ENCODE measurements at regions not wholly inside any gene's neighbourhood (a gene's known extent, or its start where the extent isn't known, plus 50 kb on each side); places are given as distances from the start of the nearest gene placed in this dataset.

- no TSS peak for BruUV-seq (replicated peaks)
- FAIRE-seq = no peak
- H3K27ac ChIP-seq (ENCODE audit: control insufficient read depth, insufficient read depth) = no peak overlapping the region
- no peak for TF ChIP-seq RELA (IDR thresholded peaks at IDR 0.05; ENCODE audit: borderline replicate concordance, partially characterized antibody)
- H3K4me2 ChIP-seq (ENCODE audit: control insufficient read depth, insufficient read depth) = no peak overlapping the region
- ChIA-PET SMC1A (ENCODE audit: uncharacterized antibody, unreplicated experiment) (interaction anchor here (0.9 kb wide), 1 partner anchor 9 kb away, joined by 3 read pairs; no protein-coding TSS in a partner anchor), POLR2A (interaction anchor here (0.8 kb wide), 1 partner anchor 9 kb away, joined by 3 read pairs; no protein-coding TSS in a partner anchor), RAD21 (ENCODE audit: unreplicated experiment) (interaction anchor here (1.1 to 2.2 kb wide), 2 partner anchors 118 to 123 kb away, joined by 4 to 6 read pairs; no protein-coding TSS in a partner anchor), CTCF (interaction anchor here (1.3 to 13.3 kb wide), 3 partner anchors 9 to 120 kb away, joined by 3 to 199 read pairs (median 8); partner anchors contain the start of gene PRND)
- no peaks in the 10 kb centered on the region for H3K36me3 ChIP-seq (ENCODE audit: control insufficient read depth in 2 of 2, insufficient read depth in 2 of 2, low read length in 1 of 2)
- no peak overlapping the region for H2AFZ ChIP-seq (ENCODE audit: control insufficient read depth, low read depth, low read length)
- 24% methylated on average over 4 of the region's 4 CpGs for WGBS (ENCODE audit: insufficient coverage, insufficient replicate concordance, low lambda C conversion rate, missing lambda C conversion rate)
- intact Hi-C loops (cut with micrococcal nuclease; ENCODE audit: unreplicated experiment) = loop anchor here (10.0 kb wide), 1 partner anchor 623 kb away; no protein-coding TSS in a partner anchor
- 0 out of 2 replicates have a peak, but pooled peaks cover under 1% of the 10 kb centered on the region for H3K4me1 ChIP-seq (ENCODE audit: control insufficient read depth, insufficient read depth, low read length)
- no peaks in the 10 kb centered on the region; a peak in 1 of 4 replicates for H3K27me3 ChIP-seq (replicated peaks in 1 of 2; ENCODE audit: control insufficient read depth in 2 of 2, insufficient read depth in 2 of 2, low read length in 1 of 2)
- no peaks in the 10 kb centered on the region for H3K9me3 ChIP-seq (replicated peaks; ENCODE audit: control insufficient read depth, insufficient read depth, low read length)
- no peaks in the 10 kb centered on the region for H3K79me2 ChIP-seq (ENCODE audit: control insufficient read depth, insufficient read depth, low read length)
- in situ Hi-C loops (cut with MboI) = loop anchor here (5.0 kb wide), 2 partner anchors 120 to 495 kb away; partner anchors contain the start of gene PRND
- H3K9ac ChIP-seq (ENCODE audit: control insufficient read depth, insufficient read depth, low read length) = no peak overlapping the region
- no peaks in the 10 kb centered on the region for H4K20me1 ChIP-seq (ENCODE audit: control insufficient read depth, insufficient read depth)
- no peak for ATAC-seq
- no peak for DNase-seq (ENCODE audit: low read depth, low spot score)
- H3K4me3 ChIP-seq = no peak overlapping the region
These were observed 84.0 kb upstream of the PRNP start for GRCh38 chr20:4602297-4602631.

GRCh38 chr20:4601630-4602296 lies 84.5 kb upstream of the PRNP start:
- WGBS (ENCODE audit: insufficient coverage, insufficient replicate concordance, low lambda C conversion rate, missing lambda C conversion rate) = 51% methylated on average over 8 of the region's 8 CpGs
- Histone ChIP-seq H3K9me3 (replicated peaks; ENCODE audit: control insufficient read depth, insufficient read depth, low read length) (no peaks in the 10 kb centered on the region), H3K4me1 (ENCODE audit: control insufficient read depth, insufficient read depth, low read length) (no peaks in the 10 kb centered on the region), H3K79me2 (ENCODE audit: control insufficient read depth, insufficient read depth, low read length) (no peaks in the 10 kb centered on the region), H3K27me3 (replicated peaks in 1 of 2; ENCODE audit: control insufficient read depth in 2 of 2, insufficient read depth in 2 of 2, low read length in 1 of 2) (no peaks in the 10 kb centered on the region; a peak in 1 of 4 replicates), H3K4me2 (ENCODE audit: control insufficient read depth, insufficient read depth) (no peak overlapping the region), H3K9ac (ENCODE audit: control insufficient read depth, insufficient read depth, low read length) (no peak overlapping the region), H3K27ac (ENCODE audit: control insufficient read depth, insufficient read depth) (no peak overlapping the region), H3K4me3 (no peak overlapping the region), H2AFZ (ENCODE audit: control insufficient read depth, low read depth, low read length) (no peak overlapping the region), H4K20me1 (ENCODE audit: control insufficient read depth, insufficient read depth) (no peaks in the 10 kb centered on the region), H3K36me3 (ENCODE audit: control insufficient read depth in 2 of 2, insufficient read depth in 2 of 2, low read length in 1 of 2) (no peaks in the 10 kb centered on the region)
- SMC1A ChIA-PET (ENCODE audit: uncharacterized antibody, unreplicated experiment) = interaction anchor here (0.9 to 1.4 kb wide), 3 partner anchors 9 to 118 kb away, joined by 3 to 5 read pairs (median 3); no protein-coding TSS in a partner anchor
- intact Hi-C loops (cut with micrococcal nuclease; ENCODE audit: unreplicated experiment) (loop anchor here (10.0 kb wide), 1 partner anchor 623 kb away; no protein-coding TSS in a partner anchor), in situ Hi-C loops (cut with MboI) (loop anchor here (5.0 kb wide), 2 partner anchors 121 to 496 kb away; partner anchors contain the start of gene PRND)
- no peak for FAIRE-seq
- no peak for ATAC-seq
- RAD21 ChIA-PET (ENCODE audit: unreplicated experiment) = interaction anchor here (2.2 kb wide), 1 partner anchor 118 kb away, joined by 6 read pairs; no protein-coding TSS in a partner anchor
- POLR2A ChIA-PET = interaction anchor here (0.5 kb wide), 1 partner anchor 355 kb away, joined by 3 read pairs; no protein-coding TSS in a partner anchor
- no peak for DNase-seq (ENCODE audit: low read depth, low spot score)
- CTCF ChIA-PET = interaction anchor here (13.3 kb wide), 1 partner anchor 121 kb away, joined by 199 read pairs; the partner anchor contains the start of gene PRND
- no peak for TF ChIP-seq RFX5 (IDR thresholded peaks at IDR 0.05; ENCODE audit: low read depth, low read length)
- TF ChIP-seq ZBTB33 (IDR thresholded peaks at IDR 0.05) = no peak
- TF ChIP-seq ZBTB40 (IDR thresholded peaks at IDR 0.05; ENCODE audit: borderline replicate concordance) = no peak
- no peak for TF ChIP-seq JUNB (IDR thresholded peaks at IDR 0.05)
- TF ChIP-seq SRF (IDR thresholded peaks at IDR 0.05; ENCODE audit: low read depth in 2 of 2, low read length in 2 of 2) = no peak
- TF ChIP-seq KAT2A (conservative IDR thresholded peaks at IDR 0.05; ENCODE audit: control insufficient read depth, low read depth, low read length) = no peak
- no peak for TF ChIP-seq BRCA1 (IDR thresholded peaks at IDR 0.05; ENCODE audit: low read depth, low read length)
- TF ChIP-seq ZNF24 (IDR thresholded peaks at IDR 0.05) = no peak
- BruUV-seq (replicated peaks) = no TSS peak

Data from GM12878 (cell line).